ENCODE measurements at regions not wholly inside any gene's neighbourhood (a gene's known extent, or its start where the extent isn't known, plus 50 kb on each side); places are given as distances from the start of the nearest gene placed in this dataset.

DNA sequence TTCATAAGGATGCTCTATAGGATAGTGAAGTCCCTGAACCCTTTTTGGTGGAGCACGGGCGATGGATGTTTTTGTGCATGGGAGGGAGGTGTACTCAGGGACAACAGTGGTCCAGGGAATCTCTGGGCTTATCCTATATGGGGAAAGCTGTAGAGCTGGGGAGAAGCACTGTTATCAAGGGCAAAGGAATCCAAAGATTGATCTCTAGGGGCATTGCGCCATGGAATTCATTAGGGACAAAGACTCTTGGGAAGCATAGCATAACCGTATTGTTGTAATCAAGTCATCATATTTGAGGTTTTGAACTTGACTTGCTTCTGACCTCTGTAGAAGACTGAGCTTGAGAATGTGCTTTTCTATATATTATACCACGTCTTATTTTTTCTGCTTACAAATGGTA lies 172.9 kb upstream of the ZFHX3 start:
- TF ChIP-seq, protein P1, sequence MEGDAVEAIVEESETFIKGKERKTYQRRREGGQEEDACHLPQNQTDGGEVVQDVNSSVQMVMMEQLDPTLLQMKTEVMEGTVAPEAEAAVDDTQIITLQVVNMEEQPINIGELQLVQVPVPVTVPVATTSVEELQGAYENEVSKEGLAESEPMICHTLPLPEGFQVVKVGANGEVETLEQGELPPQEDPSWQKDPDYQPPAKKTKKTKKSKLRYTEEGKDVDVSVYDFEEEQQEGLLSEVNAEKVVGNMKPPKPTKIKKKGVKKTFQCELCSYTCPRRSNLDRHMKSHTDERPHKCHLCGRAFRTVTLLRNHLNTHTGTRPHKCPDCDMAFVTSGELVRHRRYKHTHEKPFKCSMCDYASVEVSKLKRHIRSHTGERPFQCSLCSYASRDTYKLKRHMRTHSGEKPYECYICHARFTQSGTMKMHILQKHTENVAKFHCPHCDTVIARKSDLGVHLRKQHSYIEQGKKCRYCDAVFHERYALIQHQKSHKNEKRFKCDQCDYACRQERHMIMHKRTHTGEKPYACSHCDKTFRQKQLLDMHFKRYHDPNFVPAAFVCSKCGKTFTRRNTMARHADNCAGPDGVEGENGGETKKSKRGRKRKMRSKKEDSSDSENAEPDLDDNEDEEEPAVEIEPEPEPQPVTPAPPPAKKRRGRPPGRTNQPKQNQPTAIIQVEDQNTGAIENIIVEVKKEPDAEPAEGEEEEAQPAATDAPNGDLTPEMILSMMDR (IDR thresholded peaks at IDR 0.05; ENCODE audit: extremely low read depth, low read depth, low read length), result no peak
- no peaks in the 10 kb centered on the region for H3K79me2 ChIP-seq (ENCODE audit: insufficient read depth, low read length)
- H3K4me2 ChIP-seq (ENCODE audit: insufficient read depth, low read length), result no peak overlapping the region
- no peak overlapping the region for H2AFZ ChIP-seq (ENCODE audit: low read length)
- H3K27ac ChIP-seq (ENCODE audit: low read depth, low read length), result no peak overlapping the region
- no peak overlapping the region for H3K4me3 ChIP-seq (ENCODE audit: insufficient read depth, low read length)
- H3K27me3 ChIP-seq (ENCODE audit: insufficient read depth, low read length), result no peaks in the 10 kb centered on the region
- peak; percentile 50 for DNase-seq (ENCODE audit: insufficient read length, low spot score, missing footprints)
- H3K9me3 ChIP-seq (ENCODE audit: low read depth, low read length), result no peaks in the 10 kb centered on the region
- H3K4me1 ChIP-seq (ENCODE audit: insufficient read depth, low read length), result peaks cover 12% of the 10 kb centered on the region
- H4K20me1 ChIP-seq (ENCODE audit: insufficient read depth, low read length), result no peaks in the 10 kb centered on the region
- no peaks in the 10 kb centered on the region for H3K36me3 ChIP-seq (ENCODE audit: insufficient read depth, low read length)

DNA sequence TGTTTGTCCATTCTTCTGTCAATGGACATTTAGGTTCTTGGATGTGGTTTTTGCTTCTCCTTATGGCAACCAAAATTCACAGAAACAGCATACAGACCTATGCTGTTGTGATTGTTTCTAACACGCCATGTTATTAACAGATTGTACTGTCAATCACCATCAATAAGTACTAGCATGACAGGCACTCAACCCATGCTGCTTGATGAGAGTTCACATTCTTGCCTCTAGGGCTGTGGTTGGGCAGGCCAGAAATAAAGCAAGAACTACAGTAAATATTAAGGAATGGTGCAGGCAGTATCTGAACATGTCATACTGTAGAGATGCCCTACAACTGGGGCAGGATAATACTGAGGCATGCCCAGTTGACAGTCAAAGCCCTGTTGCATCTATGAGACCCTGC lies 171.2 kb upstream of the ZFHX3 start:
- Histone ChIP-seq H4K20me1 (ENCODE audit: insufficient read depth, low read length) (no peaks in the 10 kb centered on the region), H3K36me3 (ENCODE audit: insufficient read depth, low read length) (no peaks in the 10 kb centered on the region), H3K4me3 (ENCODE audit: insufficient read depth, low read length) (no peak overlapping the region), H3K79me2 (ENCODE audit: insufficient read depth, low read length) (no peaks in the 10 kb centered on the region), H3K4me2 (ENCODE audit: insufficient read depth, low read length) (no peak overlapping the region), H3K27me3 (ENCODE audit: insufficient read depth, low read length) (no peaks in the 10 kb centered on the region), H3K4me1 (ENCODE audit: insufficient read depth, low read length) (peaks cover 25% of the 10 kb centered on the region), H3K9me3 (ENCODE audit: low read depth, low read length) (no peaks in the 10 kb centered on the region), H3K27ac (ENCODE audit: low read depth, low read length) (no peak overlapping the region), H2AFZ (ENCODE audit: low read length) (no peak overlapping the region)
- TF ChIP-seq, protein P1 (IDR thresholded peaks at IDR 0.05; ENCODE audit: extremely low read depth, low read depth, low read length), result peak; percentile 38
- DNase-seq (ENCODE audit: insufficient read length, low spot score, missing footprints), result no peak

- Histone ChIP-seq H3K4me1 (ENCODE audit: insufficient read depth, low read length) (peaks cover 32% of the 10 kb centered on the region), H3K27me3 (ENCODE audit: insufficient read depth, low read length) (no peaks in the 10 kb centered on the region), H3K4me3 (ENCODE audit: insufficient read depth, low read length) (no peak overlapping the region), H3K36me3 (ENCODE audit: insufficient read depth, low read length) (no peaks in the 10 kb centered on the region), H3K4me2 (ENCODE audit: insufficient read depth, low read length) (no peak overlapping the region), H2AFZ (ENCODE audit: low read length) (no peak overlapping the region), H3K79me2 (ENCODE audit: insufficient read depth, low read length) (no peaks in the 10 kb centered on the region), H3K27ac (ENCODE audit: low read depth, low read length) (no peak overlapping the region), H3K9me3 (ENCODE audit: low read depth, low read length) (no peaks in the 10 kb centered on the region), H4K20me1 (ENCODE audit: insufficient read depth, low read length) (no peaks in the 10 kb centered on the region)
- TF ChIP-seq, protein P1 (IDR thresholded peaks at IDR 0.05; ENCODE audit: extremely low read depth, low read depth, low read length), result peak; percentile 44
- DNase-seq (ENCODE audit: insufficient read length, low spot score, missing footprints), result no peak
These were observed 169.7 kb upstream of the ZFHX3 start for GRCh38 chr16:73217654-73218053.

- H3K27ac ChIP-seq (ENCODE audit: low read depth, low read length), result peak overlapping the region; percentile 91
- no peak for DNase-seq (ENCODE audit: insufficient read length, low spot score, missing footprints)
- H3K4me3 ChIP-seq (ENCODE audit: insufficient read depth, low read length), result no peak overlapping the region
- H4K20me1 ChIP-seq (ENCODE audit: insufficient read depth, low read length), result no peaks in the 10 kb centered on the region
- no peaks in the 10 kb centered on the region for H3K27me3 ChIP-seq (ENCODE audit: insufficient read depth, low read length)
- TF ChIP-seq, protein P1 (IDR thresholded peaks at IDR 0.05; ENCODE audit: extremely low read depth, low read depth, low read length), result no peak
- peak overlapping the region; percentile 67 for H2AFZ ChIP-seq (ENCODE audit: low read length)
- H3K36me3 ChIP-seq (ENCODE audit: insufficient read depth, low read length), result no peaks in the 10 kb centered on the region
- no peak overlapping the region for H3K4me2 ChIP-seq (ENCODE audit: insufficient read depth, low read length)
- no peaks in the 10 kb centered on the region for H3K9me3 ChIP-seq (ENCODE audit: low read depth, low read length)
- H3K79me2 ChIP-seq (ENCODE audit: insufficient read depth, low read length), result no peaks in the 10 kb centered on the region
- H3K4me1 ChIP-seq (ENCODE audit: insufficient read depth, low read length), result peaks cover 32% of the 10 kb centered on the region
These were observed 169.0 kb upstream of the ZFHX3 start for GRCh38 chr16:73216932-73217331.
